Right cardiac atrium (tissue), 5 donors: ENCODE measurements at regions not wholly inside any gene's neighbourhood (a gene's known extent, or its start where the extent isn't known, plus 50 kb on each side); places are given as distances from the start of the nearest gene placed in this dataset.

Source experiments
- ATAC-seq, 2 donors: fragments of 200-7000 bp; cut with Tn5 transposase; one replicate each; pipeline versions ENCODE4 v1.8.0 to v1.9.1; 2020; ENCODE audit warnings: moderate library complexity in 2 of 2, mild to moderate bottlenecking in 1 of 2
- DNase-seq, 3 donors: peaks; one replicate each; pipeline ENCODE4 v3.0.0-alpha.2; 2020
- H3K27ac ChIP-seq: one replicate; pipeline ENCODE4 v1.5.1; 2013; ENCODE audit warnings: mild to moderate bottlenecking, low read length, control low read depth, moderate library complexity
- H3K27me3 ChIP-seq: one replicate; pipeline ENCODE4 v1.6.1; 2013; ENCODE audit not compliant: control insufficient read depth, insufficient read depth
- H3K4me1 ChIP-seq: one replicate; pipeline ENCODE4 v1.6.1; 2013; ENCODE audit warnings: low read length; ENCODE audit not compliant: control insufficient read depth, insufficient read depth
- H3K4me3 ChIP-seq: one replicate; pipeline ENCODE4 v1.5.1; 2013; ENCODE audit warnings: low read length, control low read depth
- H3K9me3 ChIP-seq: one replicate; pipeline ENCODE4 v1.6.1; 2013; ENCODE audit warnings: low read length; ENCODE audit not compliant: control insufficient read depth
- WGBS: extraction: QIAGEN DNeasy Blood & Tissue Kit; methylation state at CpG from one replicate; pipeline ENCODE4 v1.1.7; 2013; 5-methylcytosine and 5-hydroxymethylcytosine counted together
- intact Hi-C, 4 donors: fragments of 100-400 bp; cut with DNase I; formaldehyde crosslinking; loops; one replicate each; pipeline versions ENCODE4 v1.11.0 to v1.14.0; 2022 to 2023
- donor health status: healthy with polysubstance abuse.
- donor health status: DM: no; HTN: yes; CAD: no.
- donor health status: DM: no; HTN: no; CAD: no.
- donor health status: DM: no; HTN: yes; CAD: no; lungs with severe emphysema.
- donor health status: DM: yes; HTN: yes; CAD: no.

DNA sequence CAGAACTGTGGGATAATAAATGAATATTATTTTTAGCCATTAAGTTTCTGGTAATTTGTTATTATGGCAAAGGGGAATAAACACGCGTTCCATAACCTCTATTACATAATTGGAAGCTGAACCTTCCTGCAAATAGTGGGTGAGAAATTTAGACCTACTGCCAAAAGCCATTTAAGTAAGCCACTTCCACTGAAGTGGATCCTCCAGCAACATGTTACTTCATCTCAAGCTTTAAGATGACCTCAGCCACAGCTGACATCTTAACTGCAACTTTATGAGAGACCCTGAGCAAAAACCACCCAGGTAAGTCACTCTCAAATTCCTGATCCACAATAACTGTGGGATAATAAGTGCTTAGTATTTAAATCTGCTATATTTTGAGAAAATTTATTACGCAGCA lies 1048.6 kb downstream of the FAM133A start:
- Histone ChIP-seq H3K4me3 (no peak overlapping the region), H3K27ac (no peak overlapping the region), H3K27me3 (no peaks in the 10 kb centered on the region), H3K4me1 (no peaks in the 10 kb centered on the region), H3K9me3 (no peaks in the 10 kb centered on the region)
- ATAC-seq, result no peak
- WGBS, result 71% methylated on average over 3 of the region's 3 CpGs
- intact Hi-C loops, result no loop called here
- DNase-seq, result no peak

DNA sequence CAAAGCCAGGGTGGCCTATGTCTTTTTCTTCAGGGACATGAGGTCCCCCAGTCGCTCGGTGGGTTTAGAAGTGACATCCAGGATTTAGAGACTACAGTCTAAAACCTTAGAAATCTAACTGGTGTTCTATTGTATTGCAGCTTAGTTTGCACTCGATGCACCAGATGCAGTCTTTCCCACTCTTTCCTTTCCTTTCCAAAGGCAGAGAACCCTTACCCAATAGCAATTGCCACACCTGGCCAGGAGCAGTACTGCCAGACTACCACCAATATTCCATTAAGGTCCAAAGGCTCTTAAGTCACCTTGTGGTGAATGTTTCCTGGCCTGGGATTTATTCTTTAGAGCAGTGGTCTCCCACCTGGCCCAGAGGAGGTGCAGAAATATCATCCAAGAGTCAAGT lies 1068.8 kb downstream of the FAM133A start:
- DNase-seq (no peak), ATAC-seq (no peak)
- no peaks in the 10 kb centered on the region for H3K9me3 ChIP-seq
- intact Hi-C loops, result no loop called here
- H3K27ac ChIP-seq, result no peak overlapping the region
- H3K4me3 ChIP-seq, result no peak overlapping the region
- H3K4me1 ChIP-seq, result no peaks in the 10 kb centered on the region
- WGBS, result 83% methylated on average over 3 of the region's 3 CpGs
- H3K27me3 ChIP-seq, result no peaks in the 10 kb centered on the region

DNA sequence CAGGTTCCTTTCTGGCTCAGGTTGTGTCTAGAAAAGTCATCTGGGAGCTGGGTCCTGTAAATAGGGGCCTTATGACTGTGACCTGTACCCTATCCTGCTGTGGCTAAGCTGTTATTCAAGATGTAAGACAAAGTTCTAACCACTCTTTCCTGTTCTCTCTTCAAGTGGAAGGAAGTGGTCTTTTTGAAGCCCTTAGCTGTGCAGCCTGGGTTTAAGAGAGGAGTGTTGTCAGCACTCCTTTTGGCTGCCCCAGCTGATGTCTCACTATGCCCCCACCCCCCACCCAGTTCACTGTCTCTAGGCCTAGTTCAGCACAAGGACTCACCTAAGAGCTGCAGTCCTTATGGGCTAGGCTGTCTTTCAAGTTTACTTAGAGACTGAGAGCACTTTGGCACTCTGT lies 1069.5 kb downstream of the FAM133A start:
- H3K27me3 ChIP-seq, result no peaks in the 10 kb centered on the region
- no peak overlapping the region for H3K4me3 ChIP-seq
- no peaks in the 10 kb centered on the region for H3K4me1 ChIP-seq
- no peak overlapping the region for H3K27ac ChIP-seq
- ATAC-seq (no peak), DNase-seq (no peak)
- intact Hi-C loops, result no loop called here
- H3K9me3 ChIP-seq, result no peaks in the 10 kb centered on the region

DNA sequence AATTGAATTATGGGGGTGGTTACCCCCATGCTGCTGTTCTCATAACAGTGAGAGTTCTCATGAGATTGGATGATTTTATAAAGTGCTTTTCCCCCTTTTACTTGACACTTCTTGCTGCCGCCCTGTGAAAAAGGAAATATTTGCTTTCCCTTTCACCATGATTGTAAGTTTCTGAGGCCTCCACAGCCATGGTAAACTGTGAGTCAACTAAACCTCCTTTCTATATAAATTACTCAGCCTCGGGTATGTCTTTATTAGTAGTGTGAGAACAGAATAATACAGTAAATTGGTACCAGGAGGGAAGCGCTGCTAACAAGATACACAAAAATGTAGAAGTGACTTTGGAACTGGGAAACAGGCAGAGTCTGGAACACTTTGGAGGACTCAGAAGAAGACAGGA lies 1070.8 kb downstream of the FAM133A start:
- H3K9me3 ChIP-seq, result no peaks in the 10 kb centered on the region
- no peaks in the 10 kb centered on the region for H3K4me1 ChIP-seq
- DNase-seq (no peak), ATAC-seq (no peak)
- WGBS, result 83% methylated on average over 3 of the region's 3 CpGs
- H3K4me3 ChIP-seq, result no peak overlapping the region
- intact Hi-C loops, result no loop called here
- H3K27ac ChIP-seq, result no peak overlapping the region
- H3K27me3 ChIP-seq, result no peaks in the 10 kb centered on the region

DNA sequence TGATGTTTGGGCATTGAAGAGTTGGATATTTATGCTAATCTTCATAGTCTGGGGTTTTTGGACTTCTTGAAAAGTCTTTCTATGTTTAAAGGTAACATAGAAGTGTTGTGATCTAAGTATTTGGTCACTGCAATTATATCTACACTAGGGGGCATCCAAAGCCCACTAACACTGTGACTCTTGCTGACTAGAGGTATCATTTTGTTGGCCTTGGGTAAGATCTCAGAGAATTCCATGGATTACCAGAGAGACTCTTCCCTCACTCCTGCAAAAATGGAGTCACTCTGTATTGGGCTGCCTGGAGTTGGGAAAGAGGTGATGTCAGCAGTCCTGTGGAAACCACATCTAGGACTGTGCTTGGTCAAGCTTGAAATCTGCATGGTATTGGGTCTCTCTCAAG lies 1077.6 kb downstream of the FAM133A start:
- Histone ChIP-seq H3K4me1 (no peaks in the 10 kb centered on the region), H3K4me3 (no peak overlapping the region), H3K27me3 (no peaks in the 10 kb centered on the region), H3K27ac (no peak overlapping the region), H3K9me3 (no peaks in the 10 kb centered on the region)
- DNase-seq (no peak), ATAC-seq (no peak)
- intact Hi-C loops, result no loop called here

DNA sequence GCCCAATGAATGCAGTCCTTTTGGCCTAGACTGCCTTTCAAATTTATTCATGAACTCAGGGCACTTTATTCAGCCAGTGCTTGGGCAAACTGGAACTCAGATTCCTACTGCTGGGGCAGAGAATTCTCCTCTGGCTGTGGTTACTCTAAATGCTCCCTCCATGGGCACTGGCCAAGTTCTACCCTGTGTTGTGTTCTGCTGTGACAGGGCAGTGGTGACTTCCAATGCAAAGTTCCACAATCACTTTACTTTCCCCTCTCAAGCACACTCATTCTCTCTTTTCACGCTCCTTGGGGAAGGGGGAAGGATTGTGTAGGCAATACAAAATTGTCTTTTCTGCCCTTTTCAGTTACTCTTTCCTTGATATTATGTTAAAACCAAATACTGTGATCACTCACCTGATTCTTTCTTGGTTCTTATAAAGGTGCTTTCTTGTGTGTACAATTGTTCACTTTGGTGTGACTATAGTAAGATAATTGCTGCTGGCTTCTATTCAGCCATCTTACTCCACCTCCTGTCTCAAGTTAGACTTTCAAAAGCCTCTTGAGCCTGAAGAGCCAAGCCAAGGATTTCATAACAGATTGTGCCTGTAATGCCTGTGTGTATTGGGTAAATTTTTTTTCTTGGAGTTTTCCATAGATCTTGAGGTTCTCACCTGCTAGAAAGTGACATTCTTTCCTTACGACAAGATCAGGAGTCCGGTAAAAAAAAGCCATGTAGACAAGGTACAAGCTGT lies 1078.6 kb downstream of the FAM133A start:
- intact Hi-C loops, result no loop called here
- H3K27ac ChIP-seq, result no peak overlapping the region
- H3K9me3 ChIP-seq, result no peaks in the 10 kb centered on the region
- no peaks in the 10 kb centered on the region for H3K27me3 ChIP-seq
- DNase-seq (no peak), ATAC-seq (no peak)
- WGBS, result 87% methylated on average over 3 of the region's 3 CpGs
- no peak overlapping the region for H3K4me3 ChIP-seq
- no peaks in the 10 kb centered on the region for H3K4me1 ChIP-seq

DNA sequence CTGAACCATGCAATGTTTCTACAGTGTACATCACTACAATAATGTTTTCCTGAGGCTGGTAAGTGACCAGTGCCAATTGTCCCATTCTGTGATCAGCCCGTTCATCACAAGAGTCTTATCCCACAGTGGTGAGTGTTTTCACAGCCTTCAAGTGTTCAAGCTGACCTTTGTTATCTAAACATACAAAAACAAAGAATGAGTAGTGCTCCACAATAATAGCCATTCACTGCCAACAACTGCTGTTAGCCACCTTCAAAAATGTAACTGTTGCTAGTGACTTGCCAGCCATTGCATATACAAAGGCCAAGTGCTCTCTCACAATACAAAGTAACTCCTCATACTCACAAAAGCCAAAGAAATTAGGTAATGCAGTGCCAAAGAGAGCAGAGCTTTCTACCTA lies 1084.1 kb downstream of the FAM133A start:
- ATAC-seq (no peak), DNase-seq (no peak)
- no peaks in the 10 kb centered on the region for H3K4me1 ChIP-seq
- no peaks in the 10 kb centered on the region for H3K9me3 ChIP-seq
- WGBS, result 16% methylated on average over 1 of the region's 1 CpG
- no peak overlapping the region for H3K4me3 ChIP-seq
- no peak overlapping the region for H3K27ac ChIP-seq
- intact Hi-C loops, result no loop called here
- H3K27me3 ChIP-seq, result no peaks in the 10 kb centered on the region

DNA sequence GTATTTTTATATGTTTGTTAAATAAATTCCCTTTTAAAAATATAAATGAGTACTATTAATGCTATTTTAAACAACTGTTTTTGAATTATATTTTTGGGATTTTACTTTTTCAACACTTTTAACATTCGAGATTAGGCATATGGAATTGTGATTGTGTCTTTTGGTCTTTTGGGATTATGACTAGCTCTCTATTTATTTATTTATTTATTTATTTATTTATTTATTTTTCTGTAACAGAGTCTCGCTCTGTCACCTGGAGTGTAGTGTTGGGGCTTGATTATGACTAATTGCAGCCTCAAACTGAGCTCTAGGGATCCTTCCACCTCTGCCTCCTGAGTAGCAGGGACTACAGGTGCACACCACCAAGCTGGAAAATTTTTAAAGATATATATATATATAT lies 1101.6 kb downstream of the FAM133A start:
- H3K9me3 ChIP-seq, result no peaks in the 10 kb centered on the region
- no peak for DNase-seq
- H3K4me3 ChIP-seq, result no peak overlapping the region
- 76% methylated on average over 2 of the region's 2 CpGs for WGBS
- intact Hi-C loops, result no loop called here
- no peaks in the 10 kb centered on the region for H3K4me1 ChIP-seq
- H3K27me3 ChIP-seq, result no peaks in the 10 kb centered on the region
- ATAC-seq, result no peak
- no peak overlapping the region for H3K27ac ChIP-seq

DNA sequence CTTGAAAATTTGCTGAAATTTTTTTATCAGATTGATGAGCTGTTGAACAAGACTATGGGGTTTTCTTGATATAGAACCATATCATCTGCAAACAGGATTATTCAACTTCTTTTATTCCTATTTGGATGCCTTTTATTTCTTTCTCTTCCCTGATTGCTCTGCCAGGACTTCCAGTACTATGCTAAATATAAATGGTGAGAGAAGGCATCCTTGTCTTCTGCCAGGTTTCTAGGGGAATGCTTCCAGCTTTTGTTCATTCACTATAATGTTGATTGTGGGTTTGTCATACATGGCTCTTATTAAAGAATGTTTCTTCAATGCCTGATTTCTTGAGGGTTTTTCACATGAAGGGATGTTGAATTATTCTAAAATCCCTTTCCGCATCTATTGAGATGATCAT lies 1139.5 kb downstream of the FAM133A start:
- DNase-seq (no peak), ATAC-seq (no peak)
- Histone ChIP-seq H3K4me1 (no peaks in the 10 kb centered on the region), H3K9me3 (no peaks in the 10 kb centered on the region), H3K4me3 (no peak overlapping the region), H3K27ac (no peak overlapping the region), H3K27me3 (no peaks in the 10 kb centered on the region)
- intact Hi-C loops, result no loop called here
- 89% methylated on average over 1 of the region's 1 CpG for WGBS

DNA sequence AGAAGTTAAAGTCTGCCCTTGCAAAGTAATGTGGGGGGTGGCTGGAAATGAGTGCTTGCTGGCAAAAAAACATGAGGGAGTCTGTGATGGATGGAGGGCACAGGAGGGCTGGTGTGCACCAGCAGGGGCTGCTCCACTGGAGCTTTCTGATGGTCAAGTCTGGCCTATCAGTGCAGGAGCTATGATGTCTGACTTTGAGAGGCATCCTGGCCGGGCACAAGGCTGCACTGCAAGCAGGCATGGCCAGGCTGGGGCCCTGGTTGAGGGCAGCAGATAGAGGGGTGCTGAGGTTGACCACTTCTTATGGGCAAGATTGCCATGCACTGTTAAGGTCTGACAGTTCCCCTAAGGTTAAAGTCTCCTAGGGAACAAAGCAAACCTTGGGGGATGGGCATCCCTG lies 1140.2 kb downstream of the FAM133A start:
- intact Hi-C loops, result no loop called here
- peak in 1 of 3 donors; percentile 30 for DNase-seq
- H3K27me3 ChIP-seq, result no peaks in the 10 kb centered on the region
- WGBS, result 47% methylated on average over 1 of the region's 1 CpG
- H3K27ac ChIP-seq, result no peak overlapping the region
- H3K9me3 ChIP-seq, result no peaks in the 10 kb centered on the region
- no peak for ATAC-seq
- no peak overlapping the region for H3K4me3 ChIP-seq
- H3K4me1 ChIP-seq, result no peaks in the 10 kb centered on the region

DNA sequence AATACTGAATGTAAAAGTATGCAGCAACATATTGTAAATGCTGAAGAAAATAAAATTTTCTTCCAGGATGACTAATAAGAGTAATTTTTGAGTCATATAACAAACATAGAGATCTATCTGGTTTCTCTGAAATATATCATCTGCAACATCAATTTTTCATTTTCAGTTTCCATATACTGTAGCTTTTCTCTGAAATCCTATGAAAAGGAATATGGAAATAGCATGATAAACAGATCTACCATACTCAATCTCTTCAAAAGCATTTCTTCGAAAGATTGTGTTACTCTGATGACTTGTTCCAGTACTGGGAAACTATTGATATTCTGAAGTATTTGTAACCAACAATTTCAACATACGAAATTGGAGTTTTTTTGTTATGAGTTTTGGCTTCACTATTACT lies 1156.7 kb downstream of the FAM133A start:
- Histone ChIP-seq H3K27me3 (no peaks in the 10 kb centered on the region), H3K4me3 (no peak overlapping the region), H3K27ac (no peak overlapping the region), H3K4me1 (no peaks in the 10 kb centered on the region), H3K9me3 (no peaks in the 10 kb centered on the region)
- no peak for DNase-seq
- no peak for ATAC-seq
- WGBS, result 58% methylated on average over 2 of the region's 2 CpGs
- intact Hi-C loops, result loop anchor here in 1 of 4 donors (5.0 kb wide), 1 partner anchor 247 kb away; no protein-coding TSS in a partner anchor

DNA sequence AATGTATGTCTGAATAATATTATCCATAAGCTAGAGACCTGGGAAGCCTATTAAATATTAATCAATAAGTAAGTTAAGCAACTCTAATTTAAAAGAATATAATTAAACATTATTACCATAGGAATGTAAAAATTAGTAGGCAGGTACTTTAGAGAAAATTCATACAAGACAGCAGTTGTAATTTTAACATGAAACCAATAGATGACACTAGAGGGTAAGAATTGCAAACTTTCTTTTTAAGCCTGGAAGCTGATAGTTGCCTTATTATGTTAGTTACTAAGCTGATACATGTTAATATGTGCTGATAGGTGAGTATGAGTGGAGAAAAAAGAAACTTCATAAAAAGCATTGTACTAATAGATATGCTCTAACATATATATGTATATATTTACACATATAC lies 1157.4 kb downstream of the FAM133A start:
- Histone ChIP-seq H3K4me1 (no peaks in the 10 kb centered on the region), H3K27me3 (no peaks in the 10 kb centered on the region), H3K27ac (no peak overlapping the region), H3K9me3 (no peaks in the 10 kb centered on the region), H3K4me3 (no peak overlapping the region)
- intact Hi-C loops, result loop anchor here in 1 of 4 donors (5.0 kb wide), 1 partner anchor 246 kb away; no protein-coding TSS in a partner anchor
- ATAC-seq (no peak), DNase-seq (no peak)
